Neural progenitor cell (in vitro differentiated cells): ENCODE measurements at regions not wholly inside any gene's neighbourhood (a gene's known extent, or its start where the extent isn't known, plus 50 kb on each side); places are given as distances from the start of the nearest gene placed in this dataset.

Experiments
- CTCF ChIP-seq: fragments of 200-600 bp; sonication (generic); IDR thresholded peaks from 2 replicates; pipeline ENCODE4 v1.5.1; 2017; ENCODE audit warnings: antibody characterized with exemption, mild to moderate bottlenecking
- EZH2 ChIP-seq: fragments of 200-600 bp; sonication (generic); IDR thresholded peaks from 2 replicates; pipeline ENCODE4 v1.6.1; 2017; ENCODE audit warnings: antibody characterized with exemption, mild to moderate bottlenecking, moderate library complexity
- EZH2phosphoT487 ChIP-seq: fragments of 200-600 bp; sonication (generic); IDR thresholded peaks from 2 replicates; pipeline ENCODE4 v1.6.1; 2017; ENCODE audit warnings: antibody characterized with exemption

GRCh38 chr3:147529551-147529950 is 120.4 kb downstream of the ZIC1 start:
- TF ChIP-seq CTCF (no peak), EZH2 (no peak), EZH2phosphoT487 (no peak)
